Activated CD8-positive, alpha-beta T cell treated with anti-CD3 and anti-CD28 coated beads for 36 hours (primary cell): ENCODE measurements at regions not wholly inside any gene's neighbourhood (a gene's known extent, or its start where the extent isn't known, plus 50 kb on each side); places are given as distances from the start of the nearest gene placed in this dataset.
"Not testable (repeated sequence)": the region's sequence is repeated elsewhere in the genome, so short reads cannot be mapped to it uniquely, and the experiment has no call there.

Experiments
- ATAC-seq: fragments of 200-7000 bp; cut with Tn5 transposase; one replicate; pipeline ENCODE4 v1.10.0; 2021; ENCODE audit warnings: mild to moderate bottlenecking, moderate library complexity
- CTCF ChIA-PET: fragments of 350-600 bp; sonication (Branson Sonifier 250); formaldehyde crosslinking; loops from one replicate; lab custom pipeline; 2021; ENCODE audit warnings: antibody characterized with exemption; lab: Charles Lee
- POLR2A ChIA-PET: fragments of 350-600 bp; sonication (Branson Sonifier 250); formaldehyde crosslinking; loops from one replicate; lab custom pipeline; 2021; ENCODE audit warnings: antibody characterized with exemption; lab: Charles Lee
- DNase-seq: peaks from one replicate; pipeline ENCODE4 v3.0.0-alpha.2; 2020
- H3K27ac Mint-ChIP-seq: one replicate; pipeline ENCODE4 v1.8.0; 2021; ENCODE audit warnings: mild to moderate bottlenecking, mixed read lengths
- H3K27me3 Mint-ChIP-seq: one replicate; pipeline ENCODE4 v1.8.0; 2021; ENCODE audit warnings: mixed read lengths
- H3K36me3 Mint-ChIP-seq: one replicate; pipeline ENCODE4 v1.8.0; 2021; ENCODE audit warnings: low read depth, mixed read lengths
- H3K4me1 Mint-ChIP-seq: one replicate; pipeline ENCODE4 v1.8.0; 2021; ENCODE audit warnings: low read depth, mixed read lengths
- H3K4me3 Mint-ChIP-seq: one replicate; pipeline ENCODE4 v1.8.0; 2021; ENCODE audit warnings: mild to moderate bottlenecking, moderate library complexity, mixed read lengths
- H3K9me3 Mint-ChIP-seq: one replicate; pipeline ENCODE4 v1.8.0; 2021; ENCODE audit warnings: mixed read lengths
- intact Hi-C: fragments of 100-400 bp; cut with micrococcal nuclease; formaldehyde crosslinking; loops from one replicate; pipeline ENCODE4 v1.10.0; 2022
- TF ChIP-seq, protein P1 (sequence below): fragments of 200-600 bp; IDR thresholded peaks from one replicate; pipeline ENCODE4 v1.8.0; 2022; ENCODE audit warnings: antibody characterized with exemption, mild to moderate bottlenecking

DNA sequence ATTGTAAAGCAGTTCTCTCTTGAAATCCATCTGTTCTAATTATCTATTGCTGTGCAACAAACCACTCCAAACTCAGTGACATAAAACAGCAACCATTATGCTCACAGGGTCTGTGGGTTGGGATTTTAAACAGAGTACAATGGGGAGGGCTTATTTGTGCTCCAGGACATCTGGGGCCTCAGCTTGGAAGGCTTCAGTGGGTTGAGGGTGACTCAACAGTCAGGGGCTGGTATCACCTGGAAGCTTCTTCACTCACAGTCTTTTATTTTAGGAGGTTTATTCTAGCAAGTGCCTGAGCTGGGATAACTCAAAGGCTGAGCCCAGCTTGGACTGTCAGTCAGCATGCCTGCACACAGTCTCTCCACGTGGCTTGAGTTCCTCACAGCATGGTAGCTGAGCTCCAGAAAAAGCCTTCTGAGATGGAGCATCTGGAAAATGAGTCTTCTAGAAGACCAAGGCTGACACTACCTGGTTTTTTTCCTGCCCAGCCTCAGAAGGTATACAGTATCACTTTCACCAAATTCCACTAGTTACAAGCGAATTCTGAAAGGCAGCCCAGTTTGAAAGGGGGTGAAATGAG lies 234.6 kb upstream of the ID4 start:
- POLR2A ChIA-PET = no interaction called here
- Mint-ChIP-seq H3K4me1 (no peaks in the 10 kb centered on the region), H3K27me3 (no peaks in the 10 kb centered on the region), H3K4me3 (no peak overlapping the region), H3K9me3 (peaks cover 1% of the 10 kb centered on the region), H3K36me3 (no peaks in the 10 kb centered on the region), H3K27ac (no peak overlapping the region)
- ATAC-seq (no peak), DNase-seq (no peak)
- TF ChIP-seq, protein P1, sequence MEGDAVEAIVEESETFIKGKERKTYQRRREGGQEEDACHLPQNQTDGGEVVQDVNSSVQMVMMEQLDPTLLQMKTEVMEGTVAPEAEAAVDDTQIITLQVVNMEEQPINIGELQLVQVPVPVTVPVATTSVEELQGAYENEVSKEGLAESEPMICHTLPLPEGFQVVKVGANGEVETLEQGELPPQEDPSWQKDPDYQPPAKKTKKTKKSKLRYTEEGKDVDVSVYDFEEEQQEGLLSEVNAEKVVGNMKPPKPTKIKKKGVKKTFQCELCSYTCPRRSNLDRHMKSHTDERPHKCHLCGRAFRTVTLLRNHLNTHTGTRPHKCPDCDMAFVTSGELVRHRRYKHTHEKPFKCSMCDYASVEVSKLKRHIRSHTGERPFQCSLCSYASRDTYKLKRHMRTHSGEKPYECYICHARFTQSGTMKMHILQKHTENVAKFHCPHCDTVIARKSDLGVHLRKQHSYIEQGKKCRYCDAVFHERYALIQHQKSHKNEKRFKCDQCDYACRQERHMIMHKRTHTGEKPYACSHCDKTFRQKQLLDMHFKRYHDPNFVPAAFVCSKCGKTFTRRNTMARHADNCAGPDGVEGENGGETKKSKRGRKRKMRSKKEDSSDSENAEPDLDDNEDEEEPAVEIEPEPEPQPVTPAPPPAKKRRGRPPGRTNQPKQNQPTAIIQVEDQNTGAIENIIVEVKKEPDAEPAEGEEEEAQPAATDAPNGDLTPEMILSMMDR = no peak
- intact Hi-C loops = no loop called here
- CTCF ChIA-PET = no interaction called here

DNA sequence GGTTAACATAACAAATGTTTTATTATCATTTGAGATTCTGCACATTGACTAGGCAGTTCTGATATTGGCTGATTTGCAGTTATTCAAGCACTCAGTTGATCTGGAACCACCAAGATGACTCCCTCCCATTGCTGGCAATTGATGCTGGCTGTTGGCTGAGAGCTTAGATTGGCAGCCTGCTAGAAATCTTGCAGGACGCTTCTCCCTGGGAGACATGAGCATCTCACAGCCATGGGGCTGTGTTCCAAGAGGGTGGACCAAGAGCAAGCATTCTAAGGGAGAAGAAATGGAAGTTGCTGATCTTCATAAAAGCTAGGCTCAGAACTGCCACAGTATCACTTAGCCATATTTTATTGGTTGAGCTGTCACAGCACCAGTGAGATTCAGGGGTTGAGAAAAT lies 233.4 kb upstream of the ID4 start:
- Mint-ChIP-seq H3K36me3 (no peaks in the 10 kb centered on the region), H3K4me3 (no peak overlapping the region), H3K4me1 (no peaks in the 10 kb centered on the region), H3K9me3 (peaks cover 1% of the 10 kb centered on the region), H3K27me3 (no peaks in the 10 kb centered on the region), H3K27ac (no peak overlapping the region)
- DNase-seq (no peak), ATAC-seq (no peak)
- ChIA-PET POLR2A (interaction anchor here (0.6 kb wide), 1 partner anchor 30 kb away, joined by 3 read pairs; no protein-coding TSS in a partner anchor), CTCF (no interaction called here)
- intact Hi-C loops = no loop called here
- TF ChIP-seq, protein P1 = no peak

DNA sequence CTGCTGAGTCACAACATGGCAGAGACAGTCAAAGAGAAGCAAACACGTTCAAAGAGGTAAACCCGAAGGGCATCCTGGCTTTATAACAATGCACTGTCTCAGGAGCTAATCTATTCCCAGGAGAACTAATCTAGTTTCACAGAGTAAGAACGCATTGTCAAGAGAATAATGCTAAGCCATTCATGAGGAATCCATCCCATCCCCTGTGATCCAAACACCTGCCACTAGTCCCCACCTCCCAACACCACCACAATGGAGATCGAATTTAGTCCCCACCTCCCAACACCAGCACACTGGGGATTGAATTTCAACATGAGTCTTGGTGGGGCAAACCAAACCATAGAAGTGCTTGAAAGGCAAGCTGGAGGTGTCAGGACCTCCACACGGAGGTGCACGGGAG lies 231.5 kb upstream of the ID4 start:
- Mint-ChIP-seq H3K36me3 (no peaks in the 10 kb centered on the region), H3K4me3 (no peak overlapping the region), H3K9me3 (peaks cover 4% of the 10 kb centered on the region), H3K4me1 (no peaks in the 10 kb centered on the region), H3K27ac (no peak overlapping the region), H3K27me3 (no peaks in the 10 kb centered on the region)
- no peak for ATAC-seq
- TF ChIP-seq, protein P1 = no peak
- POLR2A ChIA-PET = no interaction called here
- no peak for DNase-seq
- intact Hi-C loops = no loop called here
- CTCF ChIA-PET = no interaction called here

DNA sequence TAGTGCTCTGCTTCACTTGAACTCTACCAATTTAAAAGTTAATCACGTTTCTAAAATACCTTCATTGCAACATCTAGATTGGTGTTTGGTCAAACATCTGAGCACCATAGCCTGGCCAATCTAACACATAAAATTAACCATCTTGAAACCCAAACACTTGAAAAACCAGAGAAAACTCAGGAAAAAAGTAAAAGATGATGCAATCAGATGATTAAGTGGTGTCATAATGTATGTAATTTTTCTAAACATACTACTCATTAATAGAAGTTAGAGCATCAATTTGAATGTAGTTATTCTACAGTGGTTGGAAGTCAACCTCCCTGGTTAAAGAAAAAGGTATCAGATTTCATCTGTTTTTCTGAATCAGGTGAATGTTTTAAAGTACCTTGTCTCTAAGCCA lies 228.6 kb upstream of the ID4 start:
- ATAC-seq (no peak), DNase-seq (no peak)
- intact Hi-C loops = no loop called here
- TF ChIP-seq, protein P1 = no peak
- H3K4me3 Mint-ChIP-seq = no peak overlapping the region
- peaks cover 8% of the 10 kb centered on the region for H3K9me3 Mint-ChIP-seq
- no peak overlapping the region for H3K27ac Mint-ChIP-seq
- POLR2A ChIA-PET = no interaction called here
- CTCF ChIA-PET = no interaction called here
- no peaks in the 10 kb centered on the region for H3K36me3 Mint-ChIP-seq
- H3K4me1 Mint-ChIP-seq = no peaks in the 10 kb centered on the region
- no peaks in the 10 kb centered on the region for H3K27me3 Mint-ChIP-seq

DNA sequence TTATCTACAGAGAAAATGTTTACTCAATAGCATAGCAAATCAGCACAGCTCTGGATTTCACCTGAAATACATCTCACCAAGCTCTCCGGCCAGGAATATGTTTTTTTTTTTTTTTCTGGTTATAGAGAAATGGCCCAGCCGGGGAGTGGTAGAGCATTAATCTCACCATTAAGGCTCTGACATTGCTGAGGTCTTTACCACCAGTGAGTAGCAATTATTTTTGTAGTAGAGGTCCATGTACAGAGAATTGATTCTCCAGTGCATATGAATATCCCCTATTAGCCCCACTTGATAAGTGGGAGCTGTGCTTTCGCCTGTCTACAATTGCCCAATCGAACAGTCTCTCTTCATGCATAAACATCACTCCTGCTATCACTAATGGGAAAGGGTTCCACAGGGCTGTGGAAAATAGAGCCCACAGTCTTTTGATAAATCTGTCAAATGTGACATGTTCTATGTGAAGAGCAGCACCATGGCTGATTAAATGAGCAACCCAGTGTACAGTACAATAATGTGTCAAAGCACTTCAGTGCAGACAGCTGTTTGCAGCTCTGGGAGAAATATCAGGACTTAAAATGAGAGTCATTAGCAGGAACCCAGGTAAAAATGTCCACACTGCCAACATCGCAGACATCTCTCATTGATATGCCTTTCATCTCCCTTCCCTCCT lies 227.1 kb upstream of the ID4 start:
- peaks cover 8% of the 10 kb centered on the region for H3K9me3 Mint-ChIP-seq
- TF ChIP-seq, protein P1 = no peak
- H3K27me3 Mint-ChIP-seq = no peaks in the 10 kb centered on the region
- no peak for ATAC-seq
- intact Hi-C loops = no loop called here
- no peak for DNase-seq
- ChIA-PET POLR2A (no interaction called here), CTCF (no interaction called here)
- no peaks in the 10 kb centered on the region for H3K4me1 Mint-ChIP-seq
- no peak overlapping the region for H3K4me3 Mint-ChIP-seq
- no peaks in the 10 kb centered on the region for H3K36me3 Mint-ChIP-seq
- no peak overlapping the region for H3K27ac Mint-ChIP-seq

DNA sequence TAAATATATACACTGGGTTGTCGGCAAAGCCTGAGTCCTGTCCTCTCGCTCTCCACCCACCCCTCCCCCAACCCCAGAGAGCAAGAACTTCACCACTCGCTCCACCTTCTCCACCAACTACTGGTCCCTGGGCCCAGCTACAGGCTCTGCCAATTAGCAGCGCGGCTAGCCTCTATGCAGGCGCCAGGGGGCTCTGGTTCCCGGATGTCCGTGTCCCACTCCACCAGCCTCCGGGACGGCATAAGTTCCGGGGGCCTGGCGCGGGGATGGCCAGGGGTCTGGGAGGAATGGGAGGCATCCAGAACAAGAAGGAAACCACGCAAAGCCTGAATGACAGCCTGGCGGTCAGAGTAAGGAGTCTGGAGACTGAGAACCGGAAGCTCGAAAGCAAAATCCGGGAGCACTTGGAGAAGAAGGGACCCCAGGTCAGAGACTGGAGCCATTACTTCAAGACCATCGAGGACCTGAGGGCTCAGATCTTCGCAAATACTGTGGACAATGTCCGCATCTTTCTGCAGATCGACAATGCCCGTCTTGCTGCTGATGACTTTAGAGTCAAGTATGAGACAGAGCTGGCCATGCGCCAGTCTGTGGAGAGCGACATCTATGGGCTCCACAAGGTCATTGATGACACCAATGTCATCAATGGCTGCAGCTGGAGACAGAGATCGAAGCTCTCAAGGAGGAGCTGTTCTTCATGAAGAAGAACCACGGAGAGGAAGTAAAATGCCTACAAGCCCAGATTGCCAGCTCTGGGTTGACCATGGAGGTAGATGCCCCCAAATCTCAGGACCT lies 224.3 kb upstream of the ID4 start:
- not testable (repeated sequence) for H3K4me3 Mint-ChIP-seq, DNase-seq

More for the DNA sequence above, 224.3 kb upstream of the ID4 start:
- ATAC-seq, H3K27me3 Mint-ChIP-seq, CTCF ChIA-PET, H3K27ac Mint-ChIP-seq, H3K4me1 Mint-ChIP-seq, intact Hi-C loops, POLR2A ChIA-PET, H3K36me3 Mint-ChIP-seq: not testable (repeated sequence)
- H3K9me3 Mint-ChIP-seq = peaks cover 18% of the 10 kb centered on the region
